ENCODE measurements at regions not wholly inside any gene's neighbourhood (a gene's known extent, or its start where the extent isn't known, plus 50 kb on each side); places are given as distances from the start of the nearest gene placed in this dataset.

DNA sequence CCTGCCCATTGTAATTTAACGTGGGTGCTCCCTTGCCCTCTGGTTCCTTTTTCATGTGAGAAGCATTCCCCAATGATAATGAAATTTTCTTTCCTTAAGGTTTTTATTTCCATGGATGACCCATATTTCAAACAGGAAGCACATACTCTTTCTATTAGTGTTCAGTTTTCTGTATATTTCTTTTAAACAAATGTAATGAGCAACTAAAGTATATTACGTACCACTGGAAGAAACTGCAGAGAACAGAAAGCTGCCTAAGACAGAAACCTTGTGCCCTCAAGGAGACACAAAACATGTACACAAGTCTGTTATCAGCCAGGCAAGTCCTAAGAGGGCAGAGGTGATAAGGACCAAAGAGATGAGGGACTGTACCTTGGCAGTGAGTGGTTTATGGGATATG, 414.9 kb downstream of the ETNK1 start:
- in situ Hi-C loops (cut with HindIII; ENCODE audit: low sequenced_read_pairs), result no loop called here
- no peak for TF ChIP-seq CTCF (IDR thresholded peaks at IDR 0.05; ENCODE audit: low read depth, low read length)
- no peak overlapping the region for H3K4me3 ChIP-seq (ENCODE audit: low read depth, low read length)
- DNase-seq (ENCODE audit: low read depth, low spot score), result peak; percentile 18

- TF ChIP-seq CTCF (IDR thresholded peaks at IDR 0.05; ENCODE audit: low read depth, low read length), result no peak
- DNase-seq (ENCODE audit: low read depth, low spot score), result no peak
- in situ Hi-C loops (cut with HindIII; ENCODE audit: low sequenced_read_pairs), result no loop called here
These were observed 416.8 kb downstream of the ETNK1 start for GRCh38 chr12:23041774-23042173.

DNA sequence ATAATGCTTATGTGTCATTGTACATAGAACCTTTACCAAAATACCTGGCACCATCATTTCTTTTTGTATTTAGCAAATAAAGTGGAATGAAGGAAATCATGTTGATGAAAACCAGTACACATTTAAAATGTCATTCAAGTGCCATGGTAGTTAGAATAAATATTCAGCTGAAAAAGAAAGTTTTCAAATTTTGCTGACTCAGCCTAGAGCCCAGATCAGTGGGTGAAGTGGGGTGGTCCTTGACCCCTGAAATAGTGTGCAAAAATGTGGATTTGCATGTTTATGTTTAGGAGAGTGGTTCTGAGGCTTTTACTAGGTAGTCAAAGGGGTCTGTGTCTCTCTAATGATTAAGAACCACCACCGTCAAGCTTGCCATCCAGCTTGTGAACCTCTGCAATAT, 418.7 kb downstream of the ETNK1 start:
- DNase-seq (ENCODE audit: low read depth, low spot score), result no peak
- no peak for TF ChIP-seq CTCF (IDR thresholded peaks at IDR 0.05; ENCODE audit: low read depth, low read length)
- in situ Hi-C loops (cut with HindIII; ENCODE audit: low sequenced_read_pairs), result no loop called here
- no peak overlapping the region for H3K4me3 ChIP-seq (ENCODE audit: low read depth, low read length)

More at GRCh38 chr12:23041774-23042173, 416.8 kb downstream of the ETNK1 start:
- no peak overlapping the region for H3K4me3 ChIP-seq (ENCODE audit: low read depth, low read length)

GRCh38 chr12:23049180-23049579, 424.2 kb downstream of the ETNK1 start:
- no peak overlapping the region for H3K4me3 ChIP-seq (ENCODE audit: low read depth, low read length)
- TF ChIP-seq CTCF (IDR thresholded peaks at IDR 0.05; ENCODE audit: low read depth, low read length), result no peak
- in situ Hi-C loops (cut with HindIII; ENCODE audit: low sequenced_read_pairs), result no loop called here
- peak; percentile 15 for DNase-seq (ENCODE audit: low read depth, low spot score)

GRCh38 chr12:23055004-23055403, 430.0 kb downstream of the ETNK1 start:
- H3K4me3 ChIP-seq (ENCODE audit: low read depth, low read length), result no peak overlapping the region
- peak; percentile 22 for DNase-seq (ENCODE audit: low read depth, low spot score)
- in situ Hi-C loops (cut with HindIII; ENCODE audit: low sequenced_read_pairs), result no loop called here
- peak; percentile 57 for TF ChIP-seq CTCF (IDR thresholded peaks at IDR 0.05; ENCODE audit: low read depth, low read length)

DNA sequence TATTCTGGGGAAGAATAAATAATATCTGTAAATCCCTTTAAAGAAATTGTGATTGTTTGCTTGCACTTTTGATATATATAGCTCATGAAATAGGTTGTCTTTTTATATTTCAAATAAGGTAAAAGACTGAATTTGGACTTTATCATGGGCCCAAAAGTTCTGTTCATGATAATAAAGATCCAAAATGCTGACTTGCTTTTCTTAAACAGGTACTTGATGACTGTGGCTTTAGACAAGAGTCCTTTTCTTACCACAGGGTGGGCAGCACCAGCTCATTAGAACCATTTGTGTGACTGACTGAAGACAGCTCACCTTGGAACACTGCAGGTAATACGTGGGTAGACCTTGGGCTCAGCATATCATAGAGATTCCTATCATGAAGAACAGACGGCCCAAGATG, 432.6 kb downstream of the ETNK1 start:
- no peak for TF ChIP-seq CTCF (IDR thresholded peaks at IDR 0.05; ENCODE audit: low read depth, low read length)
- no peak for DNase-seq (ENCODE audit: low read depth, low spot score)
- no peak overlapping the region for H3K4me3 ChIP-seq (ENCODE audit: low read depth, low read length)
- in situ Hi-C loops (cut with HindIII; ENCODE audit: low sequenced_read_pairs), result no loop called here

GRCh38 chr12:23060161-23060560, 435.2 kb downstream of the ETNK1 start:
- TF ChIP-seq CTCF (IDR thresholded peaks at IDR 0.05; ENCODE audit: low read depth, low read length), result no peak
- no peak overlapping the region for H3K4me3 ChIP-seq (ENCODE audit: low read depth, low read length)
- in situ Hi-C loops (cut with HindIII; ENCODE audit: low sequenced_read_pairs), result no loop called here
- DNase-seq (ENCODE audit: low read depth, low spot score), result no peak
